ENCODE measurements at regions not wholly inside any gene's neighbourhood (a gene's known extent, or its start where the extent isn't known, plus 50 kb on each side); places are given as distances from the start of the nearest gene placed in this dataset.

DNA sequence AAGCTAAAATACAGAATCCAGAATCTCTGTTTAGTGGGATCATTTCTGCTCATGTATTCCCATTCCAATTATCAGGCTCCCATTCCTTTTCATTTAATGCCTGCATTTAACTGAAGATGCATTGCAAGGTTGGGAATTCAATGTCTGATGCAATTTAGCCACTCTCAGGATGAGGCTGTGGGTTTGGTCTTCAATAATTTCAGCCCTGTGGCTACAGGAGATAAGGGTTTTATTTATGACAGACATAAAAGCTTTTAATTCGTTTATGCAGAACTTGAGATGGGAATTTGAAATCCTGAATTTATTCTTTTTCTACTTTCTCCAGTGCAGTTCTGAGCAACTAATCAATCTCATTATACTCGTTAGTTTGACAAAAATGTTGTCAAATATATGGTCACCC lies 1225.9 kb downstream of the PCDH18 start:
- TF ChIP-seq, protein P1, sequence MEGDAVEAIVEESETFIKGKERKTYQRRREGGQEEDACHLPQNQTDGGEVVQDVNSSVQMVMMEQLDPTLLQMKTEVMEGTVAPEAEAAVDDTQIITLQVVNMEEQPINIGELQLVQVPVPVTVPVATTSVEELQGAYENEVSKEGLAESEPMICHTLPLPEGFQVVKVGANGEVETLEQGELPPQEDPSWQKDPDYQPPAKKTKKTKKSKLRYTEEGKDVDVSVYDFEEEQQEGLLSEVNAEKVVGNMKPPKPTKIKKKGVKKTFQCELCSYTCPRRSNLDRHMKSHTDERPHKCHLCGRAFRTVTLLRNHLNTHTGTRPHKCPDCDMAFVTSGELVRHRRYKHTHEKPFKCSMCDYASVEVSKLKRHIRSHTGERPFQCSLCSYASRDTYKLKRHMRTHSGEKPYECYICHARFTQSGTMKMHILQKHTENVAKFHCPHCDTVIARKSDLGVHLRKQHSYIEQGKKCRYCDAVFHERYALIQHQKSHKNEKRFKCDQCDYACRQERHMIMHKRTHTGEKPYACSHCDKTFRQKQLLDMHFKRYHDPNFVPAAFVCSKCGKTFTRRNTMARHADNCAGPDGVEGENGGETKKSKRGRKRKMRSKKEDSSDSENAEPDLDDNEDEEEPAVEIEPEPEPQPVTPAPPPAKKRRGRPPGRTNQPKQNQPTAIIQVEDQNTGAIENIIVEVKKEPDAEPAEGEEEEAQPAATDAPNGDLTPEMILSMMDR (IDR thresholded peaks at IDR 0.05), result no peak
- TF ChIP-seq POLR2AphosphoS5 (IDR thresholded peaks at IDR 0.05) (no peak), EP300 (IDR thresholded peaks at IDR 0.05) (no peak)
